Stomach (tissue), 8 donors: ENCODE measurements at regions not wholly inside any gene's neighbourhood (a gene's known extent, or its start where the extent isn't known, plus 50 kb on each side); places are given as distances from the start of the nearest gene placed in this dataset.

ENCODE experiments used
- DNase-seq, 2 donors: peaks; one replicate each; pipeline versions ENCODE4 v3.0.0 to v3.0.0-alpha.2; 2013 to 2019
- H3K27ac ChIP-seq, 5 donors: fragments of 200-600 bp in 4 of 5; sonication (generic) in 4 of 5; one replicate each; pipeline ENCODE4 v1.5.1; 2013 to 2019; ENCODE audit warnings: mild to moderate bottlenecking in 1 of 5, moderate library complexity in 1 of 5
- H3K27me3 ChIP-seq, 3 donors: fragments of 200-600 bp; sonication (generic); one replicate each; pipeline ENCODE4 v1.5.1; 2017 to 2019; ENCODE audit warnings: mixed run types in 1 of 3
- H3K36me3 ChIP-seq, 4 donors: fragments of 200-600 bp; sonication (generic); 1 replicate in 3 of 4; 2 replicates in 1 of 4; pipeline ENCODE4 v1.5.1; 2016 to 2019
- H3K4me1 ChIP-seq, 4 donors: fragments of 200-600 bp; sonication (generic); one replicate each; pipeline ENCODE4 v1.5.1; 2016 to 2019
- H3K4me3 ChIP-seq, 4 donors: fragments of 200-600 bp; sonication (generic) in 3 of 4; one replicate each; pipeline ENCODE4 v1.5.1; 2016 to 2019; ENCODE audit warnings: mild to moderate bottlenecking in 1 of 4
- H3K9me3 ChIP-seq, 4 donors: fragments of 200-600 bp; sonication (generic); one replicate each; pipeline ENCODE4 v1.5.1; 2016 to 2019
- CTCF ChIP-seq, 7 experiments: fragments of 450-650 bp in 4 of 7; fragments of 200-600 bp in 3 of 7; sonication (generic) in 3 of 7; IDR thresholded peaks; one replicate each; pipeline ENCODE4 v1.5.1; 2016 to 2019; ENCODE audit warnings: antibody characterized with exemption in 7 of 7, control low read depth in 2 of 7, mild to moderate bottlenecking in 1 of 7
- EP300 ChIP-seq: sonication (generic); formaldehyde crosslinking; IDR thresholded peaks from one replicate; pipeline ENCODE4 v1.6.1; 2017; ENCODE audit warnings: antibody characterized with exemption
- POLR2A ChIP-seq, 4 donors: fragments of 450-650 bp; IDR thresholded peaks; one replicate each; pipeline ENCODE4 v1.6.1; 2016; ENCODE audit warnings: antibody characterized with exemption in 4 of 4, control low read depth in 2 of 4, mild to moderate bottlenecking in 1 of 4, moderate library complexity in 1 of 4
- POLR2AphosphoS5 ChIP-seq, 3 donors: sonication (generic); formaldehyde crosslinking; IDR thresholded peaks; one replicate each; pipeline ENCODE4 v1.6.1; 2016; ENCODE audit warnings: antibody characterized with exemption in 3 of 3
- WGBS, 5 donors: extraction: QIAGEN DNeasy Blood & Tissue Kit in 3 of 5; methylation state at CpG; one replicate each; pipeline versions ENCODE4 v1.1.5 to v1.1.7; 2013 to 2018; 5-methylcytosine and 5-hydroxymethylcytosine counted together
- intact Hi-C: fragments of 100-400 bp; cut with DNase I; formaldehyde crosslinking; loops from one replicate; pipeline ENCODE4 v1.15.1; 2023; ENCODE audit warnings: low total_unique reads
- donor health status: healthy with polysubstance abuse.
- donor health status: Bipolar disorder and iron deficiency.
- donor health status: healthy.

GRCh38 chr4:181672751-181673150 lies 570.5 kb upstream of the TENM3 start:
- no peaks in the 10 kb centered on the region for H3K36me3 ChIP-seq
- WGBS, 5 donors: 59 to 75% (median 67%) methylated on average over 2 of the region's 2 CpGs
- H3K4me3 ChIP-seq: no peak overlapping the region
- no peak overlapping the region for H3K27ac ChIP-seq
- DNase-seq: no peak
- no peak for TF ChIP-seq CTCF (IDR thresholded peaks at IDR 0.05)
- TF ChIP-seq POLR2AphosphoS5 (IDR thresholded peaks at IDR 0.05): no peak
- TF ChIP-seq POLR2A (IDR thresholded peaks at IDR 0.05): no peak
- TF ChIP-seq EP300: no peak
- no peaks in the 10 kb centered on the region for H3K27me3 ChIP-seq
- intact Hi-C loops: no loop called here
- H3K9me3 ChIP-seq: no peaks in the 10 kb centered on the region
- H3K4me1 ChIP-seq: no peaks in the 10 kb centered on the region

GRCh38 chr4:181674315-181674875 lies 568.8 kb upstream of the TENM3 start:
- Histone ChIP-seq H3K9me3 (no peaks in the 10 kb centered on the region), H3K4me3 (no peak overlapping the region), H3K27me3 (no peaks in the 10 kb centered on the region), H3K36me3 (no peaks in the 10 kb centered on the region), H3K4me1 (no peaks in the 10 kb centered on the region), H3K27ac (no peak overlapping the region)
- intact Hi-C loops: no loop called here
- TF ChIP-seq EP300 (no peak), POLR2AphosphoS5 (IDR thresholded peaks at IDR 0.05) (no peak), CTCF (IDR thresholded peaks at IDR 0.05) (no peak), POLR2A (IDR thresholded peaks at IDR 0.05) (no peak)
- no peak for DNase-seq
- WGBS, 5 donors: 38 to 77% (median 64%) methylated on average over 1 of the region's 1 CpG

- no peak for DNase-seq
- no peaks in the 10 kb centered on the region for H3K27me3 ChIP-seq
- no peaks in the 10 kb centered on the region for H3K4me1 ChIP-seq
- no peaks in the 10 kb centered on the region for H3K9me3 ChIP-seq
- TF ChIP-seq POLR2AphosphoS5 (IDR thresholded peaks at IDR 0.05) (no peak), CTCF (IDR thresholded peaks at IDR 0.05) (no peak), POLR2A (IDR thresholded peaks at IDR 0.05) (no peak), EP300 (no peak)
- H3K4me3 ChIP-seq: no peak overlapping the region
- no peak overlapping the region for H3K27ac ChIP-seq
- intact Hi-C loops: no loop called here
- WGBS, 5 donors: 42 to 64% (median 47%) methylated on average over 2 of the region's 2 CpGs
- no peaks in the 10 kb centered on the region for H3K36me3 ChIP-seq
Measured at GRCh38 chr4:181676546-181676945, 566.7 kb upstream of the TENM3 start.

GRCh38 chr4:181677201-181677600 lies 566.0 kb upstream of the TENM3 start:
- no peak for DNase-seq
- Histone ChIP-seq H3K9me3 (no peaks in the 10 kb centered on the region), H3K4me1 (no peaks in the 10 kb centered on the region), H3K27ac (no peak overlapping the region), H3K36me3 (no peaks in the 10 kb centered on the region), H3K4me3 (no peak overlapping the region), H3K27me3 (no peaks in the 10 kb centered on the region)
- WGBS, 5 donors: 78 to 92% (median 83%) methylated on average over 3 of the region's 3 CpGs
- intact Hi-C loops: no loop called here
- TF ChIP-seq POLR2A (IDR thresholded peaks at IDR 0.05): no peak
- TF ChIP-seq CTCF (IDR thresholded peaks at IDR 0.05): no peak
- no peak for TF ChIP-seq EP300
- no peak for TF ChIP-seq POLR2AphosphoS5 (IDR thresholded peaks at IDR 0.05)
